ENCODE measurements at regions not wholly inside any gene's neighbourhood (a gene's known extent, or its start where the extent isn't known, plus 50 kb on each side); places are given as distances from the start of the nearest gene placed in this dataset.

DNA sequence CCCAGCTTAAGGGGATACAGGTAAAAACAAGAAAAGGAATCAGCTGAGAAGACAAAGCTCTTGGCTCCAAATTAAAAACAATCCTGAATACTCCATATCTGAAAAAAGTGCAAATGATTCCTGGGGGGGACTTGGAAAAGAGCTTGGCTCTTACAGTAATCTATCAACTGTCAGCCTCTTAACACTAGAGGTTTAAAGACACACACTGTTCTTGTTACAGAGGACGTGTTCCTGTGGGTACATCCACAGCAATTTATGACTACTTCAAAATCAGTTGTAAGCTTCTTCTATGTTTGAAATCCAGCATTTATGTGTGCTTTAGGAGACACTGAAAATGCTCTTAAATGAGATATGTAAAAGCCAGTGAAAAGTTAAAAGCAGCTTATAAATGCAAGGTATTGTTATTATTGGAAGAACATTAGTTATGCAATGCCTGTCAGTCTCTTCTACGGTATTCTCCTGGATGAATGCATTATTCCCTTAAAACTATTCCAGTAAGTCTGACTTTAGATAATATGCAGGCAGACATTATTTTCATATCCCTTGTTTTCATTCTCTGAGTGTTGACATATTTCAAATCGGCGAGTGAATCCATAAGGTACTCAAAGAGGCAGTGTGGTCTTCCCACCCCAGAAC is 408.4 kb upstream of the ADAMTS9 start:
- TF ChIP-seq CTCF (IDR thresholded peaks at IDR 0.05; ENCODE audit: low read depth, low read length) = no peak
- no peak for DNase-seq (ENCODE audit: extremely low read depth, low read depth)

GRCh38 chr3:65094723-65095122 is 406.9 kb upstream of the ADAMTS9 start:
- TF ChIP-seq CTCF (IDR thresholded peaks at IDR 0.05; ENCODE audit: low read depth, low read length) = no peak
- no peak for DNase-seq (ENCODE audit: extremely low read depth, low read depth)

DNA sequence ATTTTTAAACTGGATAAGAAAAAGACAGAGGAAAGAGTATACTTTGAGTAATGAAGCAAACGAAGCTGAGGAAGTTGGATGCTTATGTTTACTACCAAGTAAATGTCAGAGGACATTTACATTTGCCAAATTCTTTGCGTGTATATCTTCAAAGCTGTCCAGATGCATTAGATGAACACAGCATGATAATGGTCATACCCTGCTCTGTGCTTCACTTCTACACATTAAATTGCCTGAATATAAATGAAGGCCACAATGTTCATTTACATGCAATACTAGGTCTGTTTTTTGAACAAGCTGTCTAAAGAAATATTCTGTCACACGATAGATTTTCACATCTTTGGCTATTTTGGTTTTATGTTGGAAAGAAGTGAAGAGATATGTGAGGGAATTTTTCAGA is 405.8 kb upstream of the ADAMTS9 start:
- DNase-seq (ENCODE audit: extremely low read depth, low read depth) = no peak
- TF ChIP-seq CTCF (IDR thresholded peaks at IDR 0.05; ENCODE audit: low read depth, low read length) = no peak

DNA sequence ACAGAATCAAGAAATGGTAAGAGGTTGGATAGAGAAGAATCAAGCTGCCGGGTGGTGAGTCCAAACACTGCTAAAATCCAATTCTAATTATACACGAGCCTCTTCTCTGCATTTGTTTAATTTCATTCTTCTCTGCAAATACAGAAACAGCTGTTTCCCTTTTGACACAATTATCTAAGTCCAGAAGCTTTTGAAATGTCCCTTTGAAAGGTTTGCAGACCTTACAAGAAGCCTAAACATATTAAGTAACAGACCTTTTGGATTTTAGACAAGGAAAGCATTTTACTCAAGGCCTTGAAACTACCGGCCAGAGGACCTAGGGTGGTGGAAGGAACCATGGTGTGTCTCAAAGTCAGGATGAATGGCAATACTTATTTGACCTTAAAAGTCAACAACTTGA is 403.8 kb upstream of the ADAMTS9 start:
- DNase-seq (ENCODE audit: extremely low read depth, low read depth) = no peak
- no peak for TF ChIP-seq CTCF (IDR thresholded peaks at IDR 0.05; ENCODE audit: low read depth, low read length)

DNA sequence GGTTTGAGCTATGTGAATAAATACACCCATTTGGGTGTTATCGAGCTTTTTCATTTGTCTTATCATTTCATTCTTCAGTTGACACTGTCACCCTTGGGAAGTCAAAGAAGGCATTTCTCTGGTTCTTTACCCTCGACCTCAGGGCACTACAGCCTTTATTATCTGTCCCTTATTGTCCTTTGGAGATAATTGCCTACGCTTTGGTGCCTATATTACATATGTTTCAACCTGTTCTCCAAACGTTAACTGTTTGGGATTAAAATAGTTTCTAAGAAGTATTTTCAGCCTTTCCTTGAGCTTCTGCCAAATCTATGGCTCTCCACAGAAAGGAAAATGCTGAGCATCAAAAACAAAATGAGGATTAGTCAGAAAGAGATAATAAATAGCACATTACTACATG is 395.4 kb upstream of the ADAMTS9 start:
- DNase-seq (ENCODE audit: extremely low read depth, low read depth) = no peak
- no peak for TF ChIP-seq CTCF (IDR thresholded peaks at IDR 0.05; ENCODE audit: low read depth, low read length)

DNA sequence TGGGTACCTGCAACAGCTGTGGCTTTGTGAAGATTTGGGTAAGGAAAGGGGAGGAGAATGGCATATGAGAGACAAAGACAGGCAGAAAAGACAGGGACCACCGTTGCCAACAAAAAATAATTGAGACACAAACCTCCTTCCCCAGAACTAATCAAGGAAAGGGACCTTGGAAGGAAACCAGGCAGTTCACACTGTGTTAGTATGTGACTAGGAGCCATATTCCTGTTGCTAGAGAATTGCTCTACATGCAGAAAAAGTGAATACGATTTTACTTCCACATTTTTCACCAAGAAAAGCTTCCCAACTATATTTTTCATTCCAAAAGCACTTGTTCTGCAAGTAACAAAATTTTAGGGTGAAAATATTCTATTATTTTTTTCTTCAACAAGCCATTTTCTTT is 393.7 kb upstream of the ADAMTS9 start:
- TF ChIP-seq CTCF (IDR thresholded peaks at IDR 0.05; ENCODE audit: low read depth, low read length) = no peak
- no peak for DNase-seq (ENCODE audit: extremely low read depth, low read depth)

DNA sequence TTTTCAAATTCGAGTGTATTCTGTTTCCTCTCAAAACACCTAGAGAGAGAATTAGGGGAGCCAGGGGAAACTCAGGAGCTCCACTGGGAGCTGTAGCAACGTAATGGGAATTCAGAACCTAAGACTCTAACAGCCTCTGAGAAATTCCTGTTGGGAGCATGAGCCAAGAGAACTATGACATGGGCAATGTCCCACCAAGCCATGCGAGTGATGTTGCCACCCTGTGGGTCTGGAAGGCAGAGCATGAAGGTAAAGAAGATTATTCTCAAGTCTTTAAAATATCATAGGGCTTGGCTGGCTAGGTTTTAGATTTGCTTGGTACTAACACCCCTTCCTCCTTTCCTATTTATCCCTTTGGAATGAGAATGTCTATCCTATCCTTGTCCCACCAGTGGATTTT is 392.6 kb upstream of the ADAMTS9 start:
- no peak for DNase-seq (ENCODE audit: extremely low read depth, low read depth)
- TF ChIP-seq CTCF (IDR thresholded peaks at IDR 0.05; ENCODE audit: low read depth, low read length) = no peak

Measured in AG09319 (cell line).